ENCODE measurements at regions not wholly inside any gene's neighbourhood (a gene's known extent, or its start where the extent isn't known, plus 50 kb on each side); places are given as distances from the start of the nearest gene placed in this dataset.

- Histone ChIP-seq H3K4me1 (ENCODE audit: insufficient read depth, low read length, poor library complexity, severe bottlenecking) (no peaks in the 10 kb centered on the region), H3K79me2 (ENCODE audit: insufficient read depth, low read depth, low read length) (no peaks in the 10 kb centered on the region), H3K4me3 (ENCODE audit: low read depth, low read length, poor library complexity, severe bottlenecking) (no peak overlapping the region), H3K9me3 (ENCODE audit: low read length) (no peaks in the 10 kb centered on the region), H2AFZ (ENCODE audit: low read length) (no peak overlapping the region), H3K27ac (ENCODE audit: low read depth, low read length, poor library complexity, severe bottlenecking) (no peak overlapping the region), H3K9me2 (ENCODE audit: insufficient read depth, low read length) (no peaks in the 10 kb centered on the region), H3K36me3 (ENCODE audit: insufficient read depth, low read length) (no peaks in the 10 kb centered on the region), H4K20me1 (ENCODE audit: insufficient read depth, low read length) (no peaks in the 10 kb centered on the region), H3K4me2 (ENCODE audit: low read length) (no peak overlapping the region)
- BruUV-seq (replicated peaks): no TSS peak
- ChIA-PET CTCF (ENCODE audit: unreplicated experiment) (no interaction called here), POLR2A (no interaction called here)
- DNase-seq (ENCODE audit: low spot score): no peak
- intact Hi-C loops (cut with micrococcal nuclease; ENCODE audit: unreplicated experiment): no loop called here
- TF ChIP-seq CTCF (conservative IDR thresholded peaks at IDR 0.05; ENCODE audit: low read length) (no peak), EZH2phosphoT487 (IDR thresholded peaks at IDR 0.05; ENCODE audit: borderline replicate concordance, low read depth, low read length) (no peak)
Observed at GRCh38 chr6:16044211-16044643, 84.7 kb upstream of the MYLIP start.

GRCh38 chr6:16043171-16044135 lies 85.4 kb upstream of the MYLIP start:
- H3K4me2 ChIP-seq (ENCODE audit: low read length): 0 out of 2 replicates have a peak overlapping the region, but pooled peaks have one; percentile 11
- no TSS peak for BruUV-seq (replicated peaks)
- no peak for TF ChIP-seq EZH2phosphoT487 (IDR thresholded peaks at IDR 0.05; ENCODE audit: borderline replicate concordance, low read depth, low read length)
- TF ChIP-seq CTCF (conservative IDR thresholded peaks at IDR 0.05; ENCODE audit: low read length): no peak
- CTCF ChIA-PET (ENCODE audit: unreplicated experiment): no interaction called here
- no peaks in the 10 kb centered on the region for H3K9me3 ChIP-seq (ENCODE audit: low read length)
- H3K4me3 ChIP-seq (ENCODE audit: low read depth, low read length, poor library complexity, severe bottlenecking): no peak overlapping the region
- intact Hi-C loops (cut with micrococcal nuclease; ENCODE audit: unreplicated experiment): no loop called here
- no peaks in the 10 kb centered on the region for H3K9me2 ChIP-seq (ENCODE audit: insufficient read depth, low read length)
- no peaks in the 10 kb centered on the region for H3K79me2 ChIP-seq (ENCODE audit: insufficient read depth, low read depth, low read length)
- no peaks in the 10 kb centered on the region for H3K36me3 ChIP-seq (ENCODE audit: insufficient read depth, low read length)
- POLR2A ChIA-PET: interaction anchor here (0.8 kb wide), 1 partner anchor 20 kb away, joined by 5 read pairs; no protein-coding TSS in a partner anchor
- no peak overlapping the region for H3K27ac ChIP-seq (ENCODE audit: low read depth, low read length, poor library complexity, severe bottlenecking)
- no peaks in the 10 kb centered on the region for H3K4me1 ChIP-seq (ENCODE audit: insufficient read depth, low read length, poor library complexity, severe bottlenecking)
- H2AFZ ChIP-seq (ENCODE audit: low read length): no peak overlapping the region
- DNase-seq (ENCODE audit: low spot score): no peak
- H4K20me1 ChIP-seq (ENCODE audit: insufficient read depth, low read length): no peaks in the 10 kb centered on the region

GRCh38 chr6:16042751-16043150 lies 86.1 kb upstream of the MYLIP start:
- H4K20me1 ChIP-seq (ENCODE audit: insufficient read depth, low read length): no peaks in the 10 kb centered on the region
- TF ChIP-seq CTCF (conservative IDR thresholded peaks at IDR 0.05; ENCODE audit: low read length): no peak
- TF ChIP-seq EZH2phosphoT487 (IDR thresholded peaks at IDR 0.05; ENCODE audit: borderline replicate concordance, low read depth, low read length): no peak
- ChIA-PET CTCF (ENCODE audit: unreplicated experiment) (no interaction called here), POLR2A (interaction anchor here (0.8 to 1.0 kb wide), 2 partner anchors 19 to 52 kb away, joined by 3 to 5 read pairs; no protein-coding TSS in a partner anchor)
- no peaks in the 10 kb centered on the region for H3K9me3 ChIP-seq (ENCODE audit: low read length)
- H3K27ac ChIP-seq (ENCODE audit: low read depth, low read length, poor library complexity, severe bottlenecking): no peak overlapping the region
- H3K36me3 ChIP-seq (ENCODE audit: insufficient read depth, low read length): no peaks in the 10 kb centered on the region
- no TSS peak for BruUV-seq (replicated peaks)
- H3K4me3 ChIP-seq (ENCODE audit: low read depth, low read length, poor library complexity, severe bottlenecking): no peak overlapping the region
- no peak for DNase-seq (ENCODE audit: low spot score)
- no peak overlapping the region for H2AFZ ChIP-seq (ENCODE audit: low read length)
- no peaks in the 10 kb centered on the region for H3K4me1 ChIP-seq (ENCODE audit: insufficient read depth, low read length, poor library complexity, severe bottlenecking)
- H3K79me2 ChIP-seq (ENCODE audit: insufficient read depth, low read depth, low read length): no peaks in the 10 kb centered on the region
- intact Hi-C loops (cut with micrococcal nuclease; ENCODE audit: unreplicated experiment): no loop called here
- H3K4me2 ChIP-seq (ENCODE audit: low read length): no peak overlapping the region
- H3K9me2 ChIP-seq (ENCODE audit: insufficient read depth, low read length): no peaks in the 10 kb centered on the region

Measured in OCI-LY7 (cell line).